Ovary (tissue), 7 donors: ENCODE measurements at regions not wholly inside any gene's neighbourhood (a gene's known extent, or its start where the extent isn't known, plus 50 kb on each side); places are given as distances from the start of the nearest gene placed in this dataset.
"Not testable (repeated sequence)": the region's sequence is repeated elsewhere in the genome, so short reads cannot be mapped to it uniquely, and the experiment has no call there.

Source experiments
- DNase-seq, 5 donors: peaks; one replicate each; pipeline ENCODE4 v3.0.0-alpha.2; 2019 to 2020
- H3K27ac ChIP-seq, 2 donors: fragments of 200-600 bp; one replicate each; pipeline versions ENCODE4 v1.5.1 to v1.8.0; 2019 to 2022
- H3K27me3 ChIP-seq: fragments of 200-600 bp; one replicate; pipeline ENCODE4 v1.8.0; 2022
- H3K36me3 ChIP-seq: fragments of 200-600 bp; sonication (generic); one replicate; pipeline ENCODE4 v1.5.1; 2019
- H3K4me1 ChIP-seq: one replicate; pipeline ENCODE4 v1.8.1; 2013; ENCODE audit warnings: mild to moderate bottlenecking, moderate library complexity; ENCODE audit not compliant: insufficient read depth
- H3K4me3 ChIP-seq: fragments of 200-600 bp; sonication (generic); one replicate; pipeline ENCODE4 v1.5.1; 2017
- H3K9me3 ChIP-seq, 2 donors: fragments of 200-600 bp in 1 of 2; sonication (generic) in 1 of 2; one replicate each; pipeline versions ENCODE4 v1.5.1 to v1.8.1; 2013 to 2019; ENCODE audit warnings: mild to moderate bottlenecking in 1 of 2, moderate library complexity in 1 of 2
- EP300 ChIP-seq: sonication (generic); formaldehyde crosslinking; IDR thresholded peaks from one replicate; pipeline ENCODE4 v1.6.1; 2017; ENCODE audit warnings: antibody characterized with exemption
- POLR2A ChIP-seq: fragments of 450-650 bp; IDR thresholded peaks from one replicate; pipeline ENCODE4 v1.6.1; 2017; ENCODE audit warnings: antibody characterized with exemption, mild to moderate bottlenecking, moderate library complexity
- WGBS, 3 donors: extraction: QIAGEN DNeasy Blood & Tissue Kit in 1 of 3; methylation state at CpG; one replicate each; pipeline versions ENCODE4 v1.1.5 to v1.1.7; 2013 to 2017; 5-methylcytosine and 5-hydroxymethylcytosine counted together
- intact Hi-C, 4 donors: fragments of 100-400 bp; cut with DNase I; formaldehyde crosslinking; loops; one replicate each; pipeline versions ENCODE4 v1.11.0 to v1.15.1; 2022 to 2023
- TF ChIP-seq, protein P1 (sequence below), 3 donors: fragments of 450-650 bp in 2 of 3; fragments of 200-600 bp in 1 of 3; IDR thresholded peaks; one replicate each; pipeline versions ENCODE4 v1.5.1 to v1.8.0; 2016 to 2022; ENCODE audit warnings: antibody characterized with exemption in 3 of 3, mild to moderate bottlenecking in 1 of 3
- donor health status: DM: no; HTN: no; CAD: no; lungs with moderate emphysema.
- donor health status: DM: no; HTN: no; CAD: no.
- donor health status: Bipolar disorder and iron deficiency.
- donor health status: DM: no; HTN: no; CAD: no.
- donor health status: DM: yes; HTN: yes; CAD: no.

DNA sequence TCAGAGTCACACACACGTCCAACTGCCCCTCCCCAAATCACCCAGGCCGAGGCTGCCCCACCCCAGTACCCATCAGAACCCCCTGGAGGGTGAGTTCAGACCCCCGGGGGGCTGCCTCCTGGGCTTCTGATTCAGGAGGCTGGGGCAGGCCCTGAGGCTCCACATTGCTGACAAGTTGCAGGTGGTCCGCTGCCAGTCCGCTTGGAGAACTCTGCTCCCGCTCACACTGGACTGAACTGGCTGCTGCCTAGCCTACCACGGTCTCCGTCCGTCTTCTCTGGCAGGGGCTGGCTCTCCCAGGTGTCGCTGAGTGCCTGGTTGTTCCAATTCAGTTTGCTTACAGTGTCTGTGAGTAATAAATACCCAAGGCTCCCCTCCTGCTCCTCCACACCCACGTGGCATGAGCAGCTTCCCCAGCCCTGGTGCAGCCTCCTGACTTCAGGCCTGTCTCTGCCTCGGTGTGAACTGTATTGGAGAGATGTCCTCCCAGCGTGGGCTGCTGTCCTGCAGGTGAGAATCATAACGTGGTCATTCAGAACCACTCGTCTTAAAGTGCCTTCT, 163.4 kb downstream of the LAT start:
- Histone ChIP-seq H3K27me3 (no peaks in the 10 kb centered on the region), H3K4me1 (peaks cover 8% of the 10 kb centered on the region), H3K36me3 (no peaks in the 10 kb centered on the region), H3K4me3 (no peak overlapping the region), H3K27ac (peak overlapping the region in 1 of 2 donors; percentile 31), H3K9me3 (no peaks in the 10 kb centered on the region)
- TF ChIP-seq, protein P1, sequence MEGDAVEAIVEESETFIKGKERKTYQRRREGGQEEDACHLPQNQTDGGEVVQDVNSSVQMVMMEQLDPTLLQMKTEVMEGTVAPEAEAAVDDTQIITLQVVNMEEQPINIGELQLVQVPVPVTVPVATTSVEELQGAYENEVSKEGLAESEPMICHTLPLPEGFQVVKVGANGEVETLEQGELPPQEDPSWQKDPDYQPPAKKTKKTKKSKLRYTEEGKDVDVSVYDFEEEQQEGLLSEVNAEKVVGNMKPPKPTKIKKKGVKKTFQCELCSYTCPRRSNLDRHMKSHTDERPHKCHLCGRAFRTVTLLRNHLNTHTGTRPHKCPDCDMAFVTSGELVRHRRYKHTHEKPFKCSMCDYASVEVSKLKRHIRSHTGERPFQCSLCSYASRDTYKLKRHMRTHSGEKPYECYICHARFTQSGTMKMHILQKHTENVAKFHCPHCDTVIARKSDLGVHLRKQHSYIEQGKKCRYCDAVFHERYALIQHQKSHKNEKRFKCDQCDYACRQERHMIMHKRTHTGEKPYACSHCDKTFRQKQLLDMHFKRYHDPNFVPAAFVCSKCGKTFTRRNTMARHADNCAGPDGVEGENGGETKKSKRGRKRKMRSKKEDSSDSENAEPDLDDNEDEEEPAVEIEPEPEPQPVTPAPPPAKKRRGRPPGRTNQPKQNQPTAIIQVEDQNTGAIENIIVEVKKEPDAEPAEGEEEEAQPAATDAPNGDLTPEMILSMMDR (IDR thresholded peaks at IDR 0.05), result no peak
- no peak for TF ChIP-seq POLR2A
- TF ChIP-seq EP300, result no peak
- 66 to 77% (median 75%) methylated on average over 15 of the region's 15 CpGs for WGBS, 3 donors
- intact Hi-C loops, result no loop called here
- DNase-seq, result peak in 3 of 5 donors; percentile 27 to 37 (median 31)

DNA sequence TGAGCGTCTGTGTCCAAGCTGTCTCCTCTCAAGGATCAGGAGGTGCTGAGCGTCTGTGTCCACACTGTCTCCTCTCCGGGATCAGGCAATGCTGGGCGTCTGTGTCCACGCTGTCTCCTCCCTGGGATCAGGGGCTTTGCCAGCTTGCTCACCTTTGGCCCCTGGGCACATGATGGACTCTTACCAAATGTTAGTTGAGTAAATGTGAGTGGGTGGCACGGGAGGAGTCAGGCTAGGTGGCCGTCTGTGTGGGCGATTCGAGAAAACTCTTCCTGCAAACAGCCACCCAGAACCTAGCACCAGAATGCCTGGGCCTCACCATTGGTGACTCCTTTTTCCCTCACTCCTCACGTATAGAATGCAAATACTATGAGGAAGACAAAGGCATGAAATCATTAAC, 162.9 kb downstream of the LAT start:
- not testable (repeated sequence) for H3K36me3 ChIP-seq
- H3K27ac ChIP-seq, result peak overlapping the region in 1 of 2 donors; percentile 31
- peak in 3 of 5 donors; percentile 12 to 27 (median 15) for DNase-seq

DNA sequence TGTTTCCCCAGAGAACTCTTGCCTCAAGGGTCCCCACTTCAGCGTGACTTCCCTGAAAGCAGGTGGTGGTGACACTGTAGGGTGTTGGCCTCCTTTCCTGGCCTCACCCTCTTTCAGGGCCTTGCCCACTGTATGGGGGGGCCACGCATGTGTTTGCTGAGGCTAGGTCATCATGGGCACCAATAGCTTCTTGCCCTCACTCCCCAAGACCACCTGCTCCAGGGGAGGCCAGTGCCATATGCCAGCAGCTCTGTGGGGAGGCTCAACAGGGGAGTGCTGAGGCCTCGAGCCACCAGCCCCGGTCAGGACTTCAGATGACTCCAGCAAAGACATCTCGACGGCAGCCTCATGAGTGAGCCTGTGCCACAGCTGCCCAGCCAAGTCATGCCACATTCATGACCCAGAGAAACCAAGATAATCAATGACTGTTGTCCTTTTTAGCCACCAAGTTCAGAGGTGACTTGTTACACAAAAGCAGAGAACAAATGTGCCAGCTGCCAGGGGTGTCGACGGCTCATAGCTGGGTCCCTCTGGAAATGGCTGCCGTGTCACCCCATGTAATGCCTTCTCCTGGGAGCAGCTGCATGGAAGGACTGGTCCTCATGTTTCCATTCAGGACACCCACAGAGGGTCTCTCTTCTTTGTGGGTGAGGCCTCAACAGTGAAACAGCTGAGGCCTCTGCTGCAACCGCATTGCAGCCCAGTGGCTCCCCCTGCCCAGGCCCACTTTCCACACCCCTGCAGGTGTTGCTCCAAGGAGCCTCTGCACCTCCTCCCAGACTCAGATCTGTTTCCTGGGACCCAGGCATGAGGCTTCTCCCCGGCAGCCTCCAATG, 162.2 kb downstream of the LAT start:
- H3K4me1 ChIP-seq, intact Hi-C loops, H3K9me3 ChIP-seq, H3K27ac ChIP-seq, H3K27me3 ChIP-seq, H3K4me3 ChIP-seq, H3K36me3 ChIP-seq: not testable (repeated sequence)
- 91 to 94% (median 94%) methylated on average over 7 to 11 of the region's 11 CpGs for WGBS, 3 donors
- peak in 4 of 5 donors; percentile 17 to 30 (median 18) for DNase-seq

More for the DNA sequence above, 162.9 kb downstream of the LAT start:
- WGBS, 3 donors, result 80 to 83% (median 80%) methylated on average over 9 to 10 of the region's 10 CpGs
- H3K4me3 ChIP-seq, H3K27me3 ChIP-seq, H3K9me3 ChIP-seq, H3K4me1 ChIP-seq, intact Hi-C loops: not testable (repeated sequence)

DNA sequence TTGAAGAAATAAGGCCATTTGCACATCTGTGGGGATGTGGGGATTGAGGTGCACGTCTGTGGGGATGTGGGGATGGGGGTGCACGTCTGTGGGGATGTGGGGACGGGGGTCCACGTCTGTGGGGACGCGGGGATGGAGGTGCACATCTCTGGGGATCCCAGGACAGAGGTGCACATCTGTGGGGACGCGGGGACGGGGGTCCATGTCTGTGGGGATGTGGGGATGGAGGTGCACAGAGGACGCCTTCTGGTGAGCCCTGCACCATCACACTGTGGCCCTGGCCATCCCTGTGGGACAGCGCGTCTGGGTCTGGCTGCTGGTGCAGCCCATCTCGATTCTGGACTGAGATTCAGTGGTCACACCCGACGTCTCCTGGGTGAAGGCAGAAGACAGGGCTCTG, 161.4 kb downstream of the LAT start:
- intact Hi-C loops, result no loop called here
- Histone ChIP-seq H3K4me1 (peaks cover 10% of the 10 kb centered on the region), H3K27me3 (no peaks in the 10 kb centered on the region), H3K9me3 (no peaks in the 10 kb centered on the region), H3K36me3 (no peaks in the 10 kb centered on the region), H3K27ac (peak overlapping the region in 1 of 2 donors; percentile 75), H3K4me3 (no peak overlapping the region)
- 91 to 94% (median 93%) methylated on average over 15 of the region's 15 CpGs for WGBS, 3 donors
- DNase-seq, result peak in 4 of 5 donors; percentile 19 to 32 (median 26)
- TF ChIP-seq, protein P1 (IDR thresholded peaks at IDR 0.05), result no peak
- TF ChIP-seq EP300 (no peak), POLR2A (no peak)

DNA sequence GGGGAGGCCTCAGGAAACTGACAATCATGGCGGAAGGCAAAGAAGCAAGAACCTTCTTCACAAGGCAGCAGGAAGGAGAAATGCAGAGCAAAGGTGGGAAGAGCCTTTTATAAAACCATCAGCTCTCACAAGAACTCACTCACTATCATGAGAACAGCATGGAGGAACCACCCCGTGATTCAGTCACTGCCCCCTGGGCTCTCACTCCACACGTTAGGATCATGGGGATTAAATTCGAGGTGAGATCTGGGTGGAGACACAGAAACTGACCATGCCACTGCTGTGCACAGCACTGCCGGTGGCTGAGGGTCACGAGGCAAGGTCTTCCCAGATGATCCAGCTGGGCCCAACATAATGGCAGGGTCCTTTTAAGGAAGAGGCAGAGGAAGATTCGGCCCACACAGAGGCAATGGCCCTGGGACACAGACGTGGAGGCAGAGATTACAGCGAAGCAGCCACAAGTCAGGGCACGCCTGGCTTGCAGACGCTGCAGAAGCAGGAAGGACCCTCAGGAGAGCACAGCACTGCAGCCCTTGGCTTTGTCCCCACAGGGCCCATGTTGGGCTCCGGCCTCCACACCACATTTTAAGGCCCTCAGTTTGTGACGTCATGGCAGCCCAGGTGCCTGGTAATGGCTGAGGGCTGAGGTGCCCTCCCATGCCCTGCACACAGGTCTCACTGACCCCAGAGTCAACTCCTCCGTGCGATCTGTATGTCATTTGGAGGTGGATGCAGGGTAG, 160.8 kb downstream of the LAT start:
- Histone ChIP-seq H3K27ac (peak overlapping the region in 1 of 2 donors; percentile 75), H3K4me1 (peaks cover 11% of the 10 kb centered on the region)
- H3K9me3 ChIP-seq, H3K4me3 ChIP-seq, intact Hi-C loops, H3K27me3 ChIP-seq, H3K36me3 ChIP-seq: not testable (repeated sequence)
- WGBS, 3 donors, result 79 to 91% (median 82%) methylated on average over 15 of the region's 15 CpGs
- peak in 3 of 5 donors; percentile 17 to 26 (median 25) for DNase-seq

DNA sequence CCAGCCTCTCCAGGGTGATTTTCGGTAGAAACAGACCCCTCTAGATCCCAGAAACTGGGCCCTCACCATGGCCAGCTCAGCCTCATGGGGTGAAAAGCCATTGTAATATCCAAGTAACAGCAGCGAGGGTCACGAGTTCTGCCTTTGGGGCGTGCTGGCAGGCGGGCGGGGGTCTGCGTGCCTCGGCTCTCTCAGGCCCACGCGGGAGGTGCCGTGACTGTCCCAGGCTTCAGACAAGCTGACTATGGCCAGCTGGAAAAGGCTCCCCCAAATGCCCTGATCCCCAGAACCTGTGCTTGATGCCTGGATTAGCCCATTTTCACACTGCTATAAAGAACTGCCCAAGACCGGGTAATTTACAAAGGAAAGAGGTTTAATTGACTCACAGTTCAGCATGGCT, 160.2 kb downstream of the LAT start:
- DNase-seq, result peak in 3 of 5 donors; percentile 20 to 30 (median 27)
- H3K4me3 ChIP-seq, H3K9me3 ChIP-seq, H3K36me3 ChIP-seq, intact Hi-C loops, H3K27me3 ChIP-seq: not testable (repeated sequence)
- H3K27ac ChIP-seq, result peak overlapping the region; percentile 73 to 75
- 93 to 96% (median 95%) methylated on average over 5 to 12 of the region's 12 CpGs for WGBS, 3 donors
- H3K4me1 ChIP-seq, result peaks cover 11% of the 10 kb centered on the region

DNA sequence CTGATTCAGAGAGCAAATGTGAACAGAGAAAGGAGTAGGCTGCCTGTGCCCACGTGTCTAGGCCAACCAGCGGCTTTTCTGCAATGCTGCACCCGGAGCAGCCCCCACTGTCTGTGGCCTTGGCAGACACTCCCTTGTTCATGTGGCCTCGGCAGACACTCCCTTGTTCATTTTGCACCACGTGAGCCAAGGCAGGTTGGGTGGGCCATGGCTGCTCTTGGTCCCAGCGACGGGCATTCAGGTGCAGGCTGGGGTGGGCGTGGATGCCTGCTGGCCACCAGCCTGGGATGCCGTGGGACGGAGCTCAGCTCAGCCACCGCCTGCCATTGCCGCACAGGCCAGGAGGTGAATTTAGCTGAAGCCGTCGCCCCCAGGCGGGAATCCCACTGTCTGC, 159.8 kb downstream of the LAT start:
- H3K4me3 ChIP-seq, intact Hi-C loops, H3K27me3 ChIP-seq, H3K36me3 ChIP-seq, H3K9me3 ChIP-seq: not testable (repeated sequence)
- Histone ChIP-seq H3K27ac (peak overlapping the region; percentile 73 to 75), H3K4me1 (peaks cover 11% of the 10 kb centered on the region)
- DNase-seq, result peak; percentile 63 to 74 (median 67)
- WGBS, 3 donors, result 48 to 51% (median 49%) methylated on average over 12 to 15 of the region's 15 CpGs

DNA sequence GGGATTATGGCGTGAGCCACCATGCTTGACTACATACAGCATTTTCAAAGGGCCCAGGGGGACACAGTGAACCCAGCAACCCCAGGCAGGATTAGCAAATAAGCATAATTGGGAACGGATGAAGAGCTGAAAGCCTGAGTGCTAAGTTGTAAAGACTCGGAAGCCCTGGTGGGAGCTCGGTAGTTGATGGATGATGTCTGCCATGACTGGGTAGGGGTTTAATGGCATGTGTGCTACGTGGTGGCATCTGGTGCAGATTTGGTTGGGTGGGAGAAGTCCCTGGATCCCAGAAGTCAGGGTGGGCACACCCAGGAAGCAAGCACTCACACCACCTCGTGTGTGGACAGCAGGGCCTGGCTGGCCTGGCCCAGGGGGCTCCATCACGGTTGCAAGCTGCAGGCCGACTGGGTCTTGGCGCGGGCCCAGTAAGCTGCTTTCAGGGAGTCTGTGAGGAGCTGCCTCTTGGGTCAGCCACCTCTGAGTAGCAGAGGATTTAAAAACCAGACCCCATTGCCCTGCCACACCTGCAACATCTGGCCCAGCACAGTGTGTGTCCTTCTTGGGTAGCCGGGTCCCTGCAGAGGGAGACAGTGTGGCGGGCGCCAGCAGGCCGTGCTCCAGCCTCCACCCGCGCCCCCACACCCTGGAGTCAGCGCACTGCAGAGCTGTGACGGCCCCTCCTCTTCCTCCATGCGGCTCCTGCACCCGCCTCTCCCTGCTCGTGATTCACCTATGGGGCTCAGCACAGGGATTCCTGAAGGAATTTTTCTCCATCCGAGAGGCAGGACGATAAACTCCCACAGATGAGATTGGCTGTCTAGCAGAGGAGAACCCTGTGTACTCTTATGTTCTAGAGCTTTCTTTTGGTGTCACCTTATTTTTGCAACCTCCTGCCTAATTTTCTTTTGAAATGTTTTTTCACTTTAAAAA, 159.2 kb downstream of the LAT start:
- peak; percentile 69 to 78 (median 71) for DNase-seq
- not testable (repeated sequence) for H3K9me3 ChIP-seq
- peak overlapping the region; percentile 73 to 75 for H3K27ac ChIP-seq

More for the DNA sequence above, 159.2 kb downstream of the LAT start:
- WGBS, 3 donors, result 33 to 46% (median 38%) methylated on average over 20 to 22 of the region's 23 CpGs
- intact Hi-C loops, H3K36me3 ChIP-seq, H3K27me3 ChIP-seq, H3K4me3 ChIP-seq: not testable (repeated sequence)
- peaks cover 14% of the 10 kb centered on the region for H3K4me1 ChIP-seq
